ENCODE measurements at regions not wholly inside any gene's neighbourhood (a gene's known extent, or its start where the extent isn't known, plus 50 kb on each side); places are given as distances from the start of the nearest gene placed in this dataset.

- no peak for TF ChIP-seq POLR2AphosphoS5 (IDR thresholded peaks at IDR 0.05)
- TF ChIP-seq CTCF (IDR thresholded peaks at IDR 0.05) = no peak
Measured at GRCh38 chr21:27190601-27191000, 223.7 kb upstream of the ADAMTS5 start.

Measured in transverse colon (tissue), 4 donors.